ENCODE measurements at regions not wholly inside any gene's neighbourhood (a gene's known extent, or its start where the extent isn't known, plus 50 kb on each side); places are given as distances from the start of the nearest gene placed in this dataset.

DNA sequence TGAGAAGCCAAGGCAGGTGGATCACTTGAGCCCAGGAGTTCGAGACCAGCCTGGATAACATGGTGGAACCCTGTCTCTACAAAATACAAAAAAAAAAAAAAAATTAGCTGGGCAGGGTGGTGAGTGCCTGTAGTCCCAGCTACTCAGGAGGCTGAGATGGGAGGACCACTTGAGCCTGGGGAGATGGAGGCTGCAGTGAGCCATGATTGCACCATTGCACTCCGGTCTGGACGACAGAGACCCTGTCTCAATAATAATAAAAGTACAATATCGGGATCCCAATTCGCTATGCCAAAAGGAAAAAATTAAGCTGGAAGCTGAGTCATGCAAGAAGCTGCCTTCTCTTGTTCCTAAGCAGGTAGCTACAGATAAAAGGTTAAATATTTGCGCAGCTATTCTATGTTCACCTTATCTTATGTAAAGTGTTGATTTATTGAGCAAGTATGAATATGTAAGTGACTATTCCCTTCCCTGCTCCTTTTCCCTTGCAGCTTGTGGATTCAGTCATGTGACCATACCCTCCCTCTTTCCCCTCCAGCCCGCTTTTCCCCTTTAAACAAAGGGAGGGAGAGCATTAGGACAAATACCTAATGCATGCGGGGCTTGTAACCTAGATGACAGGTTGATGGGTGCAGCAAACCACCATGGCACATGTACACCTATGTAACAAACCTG, 112.0 kb downstream of the LITAF start:
- no peak for DNase-seq (ENCODE audit: low spot score)

DNA sequence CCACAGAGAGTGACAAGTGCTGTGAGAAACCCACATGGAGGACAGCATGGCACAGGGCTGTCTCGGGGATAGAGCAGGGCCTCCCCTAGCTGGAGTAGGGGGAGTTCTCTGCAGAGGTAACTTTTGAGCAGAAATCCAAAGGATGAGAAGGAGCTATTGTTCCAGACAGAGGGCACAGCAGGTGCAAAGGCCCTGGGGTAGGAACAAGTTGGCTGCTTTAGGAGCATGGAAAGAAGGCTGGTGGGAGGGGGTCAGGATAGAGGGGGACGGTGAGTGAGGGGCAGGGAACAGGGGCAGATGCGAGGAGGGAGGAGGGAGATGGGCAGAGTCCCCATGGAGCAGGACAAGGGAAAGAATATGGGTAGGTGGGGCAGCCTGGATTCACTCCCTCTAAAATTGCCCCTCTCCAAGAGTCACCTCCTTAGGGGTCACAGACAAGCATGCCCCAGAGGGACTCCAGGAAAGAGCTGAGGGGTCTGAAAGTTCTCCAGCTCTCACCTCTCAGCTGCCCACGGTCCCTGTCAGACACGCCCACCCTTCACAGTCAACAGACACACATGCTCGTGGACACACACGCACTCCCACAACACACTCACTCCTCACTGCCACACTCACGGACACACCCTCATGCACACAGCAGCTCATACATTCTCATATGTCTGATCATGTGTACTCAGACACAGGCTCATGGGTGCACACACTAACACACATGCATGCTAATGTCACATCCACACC, 110.7 kb downstream of the LITAF start:
- DNase-seq (ENCODE audit: low spot score), result no peak

DNA sequence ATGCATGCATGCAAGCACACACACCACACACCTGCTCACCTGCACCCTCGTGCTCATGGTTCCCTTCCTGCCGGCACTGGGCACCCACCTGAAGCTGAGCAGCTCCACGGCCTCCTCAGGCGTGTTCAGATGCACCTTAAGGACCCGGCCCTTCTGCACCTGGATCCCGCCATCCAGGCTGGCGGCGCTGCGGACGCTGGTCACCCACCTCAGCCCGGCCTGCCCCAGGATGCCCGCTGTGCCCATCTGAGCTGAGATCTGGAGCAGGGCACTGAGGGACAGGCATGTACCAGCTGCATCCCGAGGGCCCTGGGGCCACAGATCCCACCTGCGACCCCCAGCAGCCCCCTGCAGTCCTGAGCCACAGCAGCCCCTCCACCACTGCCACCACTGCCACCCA, 110.0 kb downstream of the LITAF start:
- no peak for DNase-seq (ENCODE audit: low spot score)

DNA sequence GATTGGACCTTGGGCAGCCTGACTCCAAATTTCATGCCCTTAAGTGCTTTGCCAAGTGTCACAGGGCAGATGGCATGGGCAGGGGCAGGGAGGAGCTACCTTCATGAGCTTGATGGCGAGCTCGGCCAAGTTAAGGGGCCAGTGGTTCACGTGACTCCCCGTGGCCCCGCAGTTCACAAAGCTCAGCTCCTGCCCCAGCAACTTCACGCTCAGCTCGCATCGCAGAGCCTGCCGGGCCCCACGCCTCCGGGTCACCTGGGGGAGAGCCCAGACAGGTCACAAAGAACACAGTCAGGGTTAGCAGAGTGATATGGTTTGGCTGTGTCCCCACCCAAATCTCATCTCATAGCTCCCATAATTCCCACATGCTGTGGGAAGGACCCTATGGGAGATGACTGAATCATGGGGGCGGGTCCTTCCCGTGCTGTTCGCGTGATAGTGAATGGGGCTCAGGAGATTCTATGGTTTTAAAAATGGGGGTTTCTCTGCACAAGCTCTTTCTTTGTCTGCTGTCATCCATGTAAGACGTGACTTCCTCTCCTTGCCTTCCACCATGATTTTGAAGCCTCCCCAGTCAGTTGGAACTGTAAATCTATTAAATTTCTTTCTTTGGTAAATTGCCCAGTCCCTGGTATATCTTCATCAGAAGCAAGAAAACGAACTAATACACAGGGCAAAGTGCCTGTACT, 108.1 kb downstream of the LITAF start:
- no peak for DNase-seq (ENCODE audit: low spot score)

DNA sequence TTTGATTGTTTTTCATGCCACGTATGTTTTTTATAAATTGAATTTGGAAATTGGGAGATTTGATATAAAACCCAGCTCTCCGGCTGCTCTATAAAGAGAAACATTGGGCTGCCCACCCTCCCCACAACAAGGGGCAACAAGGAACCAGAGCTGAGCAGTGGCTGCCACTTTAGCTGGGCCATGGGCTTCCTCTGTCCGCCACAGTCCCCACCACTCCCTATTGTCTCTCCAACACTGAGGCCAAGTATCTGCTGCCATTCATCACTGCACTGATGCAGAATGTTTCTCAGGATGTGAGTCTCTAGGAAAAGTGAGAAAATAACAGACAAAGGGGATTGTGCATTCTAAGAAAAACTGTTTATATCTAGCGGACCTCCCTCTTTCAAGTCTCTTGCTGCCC, 106.8 kb downstream of the LITAF start:
- no peak for DNase-seq (ENCODE audit: low spot score)

DNA sequence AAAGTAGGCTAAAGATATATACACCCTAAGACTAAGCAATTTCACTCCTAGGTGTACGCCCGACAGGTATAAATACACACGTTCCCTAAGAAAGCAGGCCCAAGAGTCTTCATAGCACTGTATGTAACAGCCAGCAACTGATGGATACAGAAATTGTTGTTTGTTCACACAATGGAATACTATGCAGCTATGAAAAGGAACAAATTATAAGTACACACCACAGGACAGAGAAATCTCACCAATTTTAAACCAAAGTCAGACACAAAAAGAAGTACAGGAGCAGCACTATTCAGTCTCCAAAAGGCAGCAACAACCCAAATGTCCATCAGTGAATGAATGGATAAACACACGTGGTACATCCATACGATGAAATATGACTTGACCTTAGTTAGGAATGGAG, 106.1 kb downstream of the LITAF start:
- no peak for DNase-seq (ENCODE audit: low spot score)

DNA sequence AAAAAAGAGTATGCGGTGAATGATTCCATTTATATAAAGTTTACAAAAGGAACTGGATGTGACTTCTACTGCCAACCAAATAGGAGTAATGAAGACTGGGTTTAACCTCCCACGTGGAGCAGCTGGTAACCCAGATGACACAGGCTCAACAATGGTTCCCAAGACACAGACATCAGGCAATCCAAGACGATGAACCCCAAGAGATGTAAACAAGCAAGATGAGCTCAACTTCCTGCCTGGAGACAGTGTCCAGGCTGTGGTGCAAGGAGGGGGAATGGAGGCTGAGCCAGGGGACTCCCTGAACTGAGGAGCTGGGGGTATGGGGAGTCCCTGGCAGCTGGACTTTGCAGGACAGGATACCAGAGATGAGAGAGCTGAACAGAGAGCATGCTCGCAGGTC, 104.7 kb downstream of the LITAF start:
- no peak for DNase-seq (ENCODE audit: low spot score)

DNA sequence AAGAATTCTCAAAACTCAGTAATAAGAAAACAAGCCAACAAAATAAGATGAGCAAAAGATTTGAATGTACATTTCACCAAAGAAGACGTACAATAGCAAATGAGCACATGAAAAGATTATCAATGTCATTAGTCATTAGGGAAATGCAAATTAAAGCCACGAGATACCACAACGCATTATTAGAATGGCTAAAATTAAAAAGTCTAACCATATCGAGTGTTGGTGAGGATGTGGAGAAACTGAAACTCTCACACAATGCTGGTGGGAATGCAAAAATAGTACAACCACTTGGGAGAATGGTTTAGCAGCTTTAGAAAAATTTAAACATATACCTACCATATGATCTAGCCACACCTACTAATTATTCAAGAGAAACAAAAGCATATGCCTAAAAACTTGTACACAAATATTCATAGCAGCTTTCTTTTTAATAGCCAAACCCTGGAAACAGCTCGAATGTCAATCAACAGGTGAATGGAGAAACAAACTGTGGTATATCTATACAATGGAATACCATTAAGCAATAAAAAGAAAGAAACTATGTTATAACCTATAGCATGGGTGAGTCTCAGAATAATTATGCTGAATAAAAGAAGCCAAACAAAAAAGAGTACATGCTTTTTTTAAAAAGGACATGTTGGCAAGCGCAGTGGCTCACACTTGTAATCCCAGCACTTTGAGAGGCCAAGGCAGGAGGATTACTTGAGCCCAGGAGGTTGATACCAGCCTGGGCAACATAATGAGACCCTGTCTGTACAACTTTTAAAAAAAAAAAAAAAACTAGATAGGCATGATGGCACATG, 103.6 kb downstream of the LITAF start:
- no peak for DNase-seq (ENCODE audit: low spot score)

DNA sequence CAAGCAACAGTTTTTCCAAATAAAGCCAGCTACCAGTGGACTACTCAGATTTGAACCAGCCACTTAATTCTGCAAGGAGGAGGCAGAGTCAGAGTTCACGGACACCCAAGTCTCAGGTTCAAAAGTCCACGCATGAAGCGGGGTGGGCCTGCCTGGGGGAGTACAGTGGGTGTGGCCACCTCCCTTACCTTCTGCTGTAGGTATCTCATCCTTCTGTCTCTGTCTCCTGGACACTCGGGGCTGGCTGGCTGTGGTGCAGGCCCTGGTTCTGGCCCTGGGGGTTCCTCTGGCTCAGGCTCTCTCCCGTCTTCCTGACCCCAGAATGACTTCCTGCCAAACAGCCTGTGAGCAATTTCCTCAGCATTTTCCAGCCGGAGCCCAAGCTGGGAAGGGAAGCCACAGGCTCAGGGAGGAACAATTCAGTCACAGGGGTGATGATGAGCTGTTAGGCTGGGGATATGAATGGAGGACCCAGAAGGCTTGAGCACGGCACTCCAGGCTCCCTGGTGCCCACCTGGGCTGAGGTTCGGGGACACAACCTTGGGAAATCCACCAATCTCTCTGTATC, 101.9 kb downstream of the LITAF start:
- DNase-seq (ENCODE audit: low spot score), result no peak

DNA sequence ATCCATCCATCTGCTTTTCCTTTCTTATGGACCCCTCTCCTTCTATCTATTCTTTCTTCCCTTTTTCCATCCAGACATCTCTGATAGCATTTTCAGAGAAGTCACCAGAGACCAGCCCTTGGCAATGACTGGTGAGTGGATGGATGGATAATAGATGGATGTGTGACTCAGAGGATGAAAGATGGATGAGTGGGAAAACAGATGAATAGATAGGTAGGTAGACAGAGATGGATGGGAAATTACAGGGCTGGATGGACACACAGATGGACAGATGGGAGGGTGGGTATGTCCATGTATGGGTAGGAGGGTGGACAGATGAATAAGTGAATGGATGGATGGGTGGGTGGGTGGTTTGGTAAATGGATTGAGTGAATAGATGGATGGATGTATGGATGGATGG, 101.0 kb downstream of the LITAF start:
- no peak for DNase-seq (ENCODE audit: low spot score)

DNA sequence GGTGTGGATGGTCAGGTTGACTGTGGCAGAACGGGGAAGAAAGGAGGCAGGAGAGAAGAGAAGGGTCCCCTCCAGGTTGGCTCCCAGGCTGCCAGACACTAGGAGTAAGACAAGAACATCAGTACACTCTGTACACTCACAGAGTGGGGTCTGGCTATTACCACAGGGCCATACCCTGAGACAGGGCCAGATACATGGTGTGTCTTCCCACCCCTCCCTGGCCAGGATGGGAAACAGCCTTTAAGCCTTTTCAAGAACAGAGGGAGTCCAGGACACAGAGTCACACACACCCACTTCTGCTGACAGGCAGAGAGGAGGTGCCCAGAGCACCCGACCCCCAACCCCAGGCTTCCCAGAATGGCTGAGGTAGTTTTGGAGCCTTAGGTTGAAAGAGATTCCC, 99.4 kb downstream of the LITAF start:
- no peak for DNase-seq (ENCODE audit: low spot score)

DNA sequence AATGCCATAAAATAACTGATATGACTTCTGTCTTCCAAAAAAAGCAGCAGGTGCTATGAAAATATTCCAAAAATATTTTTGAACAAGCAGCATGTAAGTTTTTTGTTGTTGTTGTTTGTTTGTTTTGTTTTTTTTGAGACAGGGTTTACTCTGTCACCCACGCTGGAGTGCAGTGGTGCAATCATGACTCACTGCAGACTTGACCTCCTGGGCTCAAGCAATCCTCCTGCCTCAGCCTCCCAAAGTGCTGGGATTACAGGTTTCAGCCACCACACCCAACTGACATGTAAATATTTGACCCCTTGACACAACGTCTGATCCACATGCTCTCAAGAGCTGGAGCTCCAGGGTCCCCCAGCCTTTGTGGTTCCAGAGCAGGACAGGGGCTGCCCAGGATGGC, 98.4 kb downstream of the LITAF start:
- DNase-seq (ENCODE audit: low spot score), result no peak

DNA sequence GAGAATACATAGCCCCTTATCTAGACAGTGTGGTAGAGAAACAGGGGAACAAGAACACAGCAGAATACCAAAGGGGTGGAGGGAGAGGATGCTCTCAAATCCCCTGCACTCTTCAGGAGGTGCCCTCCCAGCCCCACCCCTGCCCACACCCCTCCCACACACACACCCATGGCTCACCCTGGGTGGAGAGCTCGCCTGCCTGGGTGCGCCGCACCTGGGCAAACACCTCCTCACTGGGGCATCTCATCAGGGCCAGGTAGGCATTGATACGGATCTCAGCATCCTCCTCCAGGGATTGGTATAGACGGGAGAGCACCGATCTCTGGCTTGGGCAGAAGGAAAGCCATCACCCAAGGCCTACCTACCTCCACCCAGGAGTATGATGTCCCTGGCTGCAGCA, 95.2 kb downstream of the LITAF start:
- DNase-seq (ENCODE audit: low spot score), result no peak

DNA sequence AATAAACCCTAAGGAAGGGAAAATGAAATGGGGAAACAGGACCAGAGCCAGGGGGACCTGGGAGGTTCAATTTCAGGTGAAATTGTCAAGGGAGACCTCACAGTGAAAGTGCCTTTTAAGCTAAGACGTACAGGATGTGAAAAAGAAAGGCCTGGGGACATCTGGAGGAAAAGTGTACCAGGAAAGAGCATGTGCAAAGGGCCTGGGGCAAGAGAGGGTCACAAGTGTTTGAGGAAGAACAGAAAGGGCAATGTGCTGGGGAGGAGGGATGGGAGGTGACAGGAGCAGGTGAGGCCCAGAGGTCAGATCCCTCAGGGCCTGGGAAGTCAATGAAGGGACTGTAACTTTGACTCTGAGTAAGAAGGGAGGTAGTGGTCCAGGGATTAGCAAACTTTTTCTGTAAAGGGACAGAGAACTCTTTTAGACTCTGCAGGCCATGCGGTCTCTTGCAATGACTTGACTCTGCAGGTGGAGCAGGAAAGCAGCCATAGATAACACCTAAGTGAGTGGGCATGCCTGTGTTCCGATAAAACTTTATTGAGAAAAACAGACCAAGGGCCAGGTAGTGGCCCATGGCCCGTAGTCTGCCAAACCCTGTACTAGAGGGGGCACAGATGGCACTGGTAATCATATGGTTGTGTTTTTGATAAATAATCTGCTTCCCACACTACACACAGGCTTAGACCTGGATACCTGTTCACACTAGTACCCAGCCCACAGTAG, 93.8 kb downstream of the LITAF start:
- DNase-seq (ENCODE audit: low spot score), result no peak

DNA sequence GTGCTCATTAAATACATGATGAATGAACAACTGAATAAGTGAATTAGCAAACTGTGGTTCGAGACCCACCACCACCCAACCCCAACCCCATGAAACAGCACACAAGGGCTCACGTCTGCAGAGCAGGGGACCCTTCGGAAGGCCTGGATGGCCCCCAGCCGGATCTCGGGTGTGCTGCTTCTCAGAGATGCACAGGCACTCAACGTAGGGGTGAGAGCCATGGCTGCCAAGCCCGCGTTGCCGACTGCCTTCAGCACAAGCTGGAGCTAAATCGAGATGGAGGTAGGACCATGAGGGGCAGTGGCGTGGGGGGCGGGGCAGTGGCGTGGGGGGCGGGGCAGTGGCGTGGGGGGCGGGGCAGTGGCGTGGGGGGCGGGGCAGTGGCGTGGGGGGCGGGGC, 93.2 kb downstream of the LITAF start:
- DNase-seq (ENCODE audit: low spot score), result no peak

DNA sequence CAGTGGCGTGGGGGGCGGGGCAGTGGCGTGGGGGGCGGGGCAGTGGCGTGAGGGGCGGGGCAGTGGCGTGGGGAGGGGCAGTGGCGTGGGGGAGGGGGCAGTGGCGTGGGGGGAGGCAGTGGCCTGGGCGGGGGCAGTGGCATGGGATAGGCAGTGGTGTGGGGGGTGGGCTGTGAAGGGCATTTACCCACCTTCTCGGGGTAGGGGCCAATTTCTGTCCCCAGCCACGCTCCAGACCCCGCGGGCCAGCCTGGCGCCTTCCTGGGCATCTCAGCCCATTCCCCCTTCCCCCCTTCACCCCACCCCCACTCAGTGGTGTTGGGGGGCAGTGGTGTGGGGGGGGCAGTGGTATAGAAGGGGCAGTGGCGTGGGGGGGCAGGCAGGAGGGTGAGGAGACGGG, 92.7 kb downstream of the LITAF start:
- DNase-seq (ENCODE audit: low spot score), result no peak

DNA sequence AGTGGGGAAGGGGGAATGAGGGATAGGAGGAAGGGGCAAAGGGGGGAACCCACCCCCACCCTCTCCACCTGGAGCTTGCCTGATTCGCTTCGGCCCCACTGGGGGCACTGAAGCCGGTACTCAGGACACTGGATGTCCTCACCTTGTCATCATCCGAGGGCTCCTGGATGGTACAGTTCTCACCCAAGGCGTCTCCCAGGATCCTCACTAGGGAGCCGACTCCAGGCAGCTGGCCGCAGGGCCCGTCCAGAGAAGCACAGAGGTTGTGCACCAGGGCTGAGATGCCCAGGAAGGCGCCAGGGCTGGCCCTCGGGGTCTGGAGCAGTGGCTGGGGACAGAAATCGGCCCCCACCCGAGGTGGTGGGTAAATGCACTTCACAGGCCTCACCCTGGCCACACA, 92.3 kb downstream of the LITAF start:
- no peak for DNase-seq (ENCODE audit: low spot score)

DNA sequence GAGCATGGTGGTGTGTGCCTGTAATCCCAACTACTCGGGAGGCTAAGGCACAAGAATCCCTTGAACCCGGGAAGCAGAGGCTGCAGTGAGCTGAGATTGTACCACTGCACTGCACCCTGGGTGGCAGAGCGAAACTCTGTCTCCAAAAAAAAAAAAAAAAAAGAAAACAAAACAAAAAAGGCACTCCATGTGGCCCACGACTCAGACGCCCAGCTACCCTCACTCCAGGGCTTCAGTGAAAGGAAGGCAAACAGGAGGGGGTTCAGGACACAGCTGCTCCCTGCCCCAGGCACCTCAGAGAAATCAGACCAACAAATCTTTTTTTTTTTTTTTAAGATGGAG, 91.7 kb downstream of the LITAF start:
- no peak for DNase-seq (ENCODE audit: low spot score)
